GM12864 (cell line): ENCODE measurements at regions not wholly inside any gene's neighbourhood (a gene's known extent, or its start where the extent isn't known, plus 50 kb on each side); places are given as distances from the start of the nearest gene placed in this dataset.
"Not testable (repeated sequence)": the region's sequence is repeated elsewhere in the genome, so short reads cannot be mapped to it uniquely, and the experiment has no call there.

Source experiments
- DNase-seq: peaks from one replicate; pipeline ENCODE4 v3.0.0-alpha.2; 2011; ENCODE audit warnings: low read depth
- H3K4me3 ChIP-seq: 2 replicates; pipeline ENCODE4 v1.5.1; 2011; ENCODE audit warnings: mild to moderate bottlenecking, low read depth, low read length, control low read depth
- TF ChIP-seq, protein P1 (sequence below): IDR thresholded peaks from 2 replicates; pipeline ENCODE4 v1.5.1; 2011; ENCODE audit warnings: low read depth, mild to moderate bottlenecking, moderate library complexity, low read length, control low read depth, inconsistent platforms; ENCODE audit errors: missing control alignments

DNA sequence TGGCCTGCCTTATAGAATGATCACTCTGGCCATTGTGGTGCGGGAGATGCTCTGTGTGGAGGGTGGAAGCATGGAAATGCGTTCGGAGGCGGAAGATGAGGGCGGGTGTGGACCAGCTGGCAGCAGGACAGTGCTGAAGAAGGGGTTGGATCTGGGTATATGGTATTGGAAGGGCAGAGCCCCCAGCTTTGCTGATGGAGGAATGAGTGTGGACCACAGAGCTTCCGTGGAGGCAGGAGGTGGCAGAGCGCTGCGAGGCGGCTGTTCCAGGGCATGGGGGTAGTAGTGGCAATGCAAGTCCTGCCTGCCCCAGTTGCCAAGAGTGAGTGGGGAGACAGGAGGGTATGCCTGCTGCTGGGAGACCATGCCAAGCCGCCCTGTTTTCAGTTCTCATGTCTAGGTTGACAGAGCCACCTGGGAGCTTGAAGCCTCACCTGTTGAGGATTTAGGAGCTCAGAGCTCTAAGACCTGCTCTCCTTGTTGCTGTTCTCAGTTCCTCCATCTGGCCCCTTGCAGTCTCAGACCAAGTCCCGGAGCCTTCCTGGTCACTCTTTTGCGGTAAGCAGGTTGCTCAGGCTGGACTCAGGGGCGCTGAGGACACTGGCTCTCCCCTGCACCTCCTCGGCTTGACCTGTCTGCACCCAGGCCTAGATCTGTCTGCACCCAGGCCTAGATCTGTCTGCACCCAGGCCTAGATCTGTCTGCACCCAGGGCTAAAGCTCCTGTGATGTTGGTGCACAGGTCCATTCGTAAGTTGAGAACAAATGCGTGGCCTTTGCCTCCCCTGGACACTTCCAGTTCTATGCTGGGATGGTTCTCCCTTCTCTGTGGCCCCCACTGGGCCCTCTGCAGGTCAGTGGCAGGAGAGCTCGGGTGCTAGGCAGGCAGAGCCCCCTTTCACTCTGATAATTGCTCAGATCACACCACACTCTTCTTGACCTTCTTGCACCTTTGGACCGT lies 290.5 kb upstream of the HS6ST1 start:
- no peak for DNase-seq
- TF ChIP-seq, protein P1, sequence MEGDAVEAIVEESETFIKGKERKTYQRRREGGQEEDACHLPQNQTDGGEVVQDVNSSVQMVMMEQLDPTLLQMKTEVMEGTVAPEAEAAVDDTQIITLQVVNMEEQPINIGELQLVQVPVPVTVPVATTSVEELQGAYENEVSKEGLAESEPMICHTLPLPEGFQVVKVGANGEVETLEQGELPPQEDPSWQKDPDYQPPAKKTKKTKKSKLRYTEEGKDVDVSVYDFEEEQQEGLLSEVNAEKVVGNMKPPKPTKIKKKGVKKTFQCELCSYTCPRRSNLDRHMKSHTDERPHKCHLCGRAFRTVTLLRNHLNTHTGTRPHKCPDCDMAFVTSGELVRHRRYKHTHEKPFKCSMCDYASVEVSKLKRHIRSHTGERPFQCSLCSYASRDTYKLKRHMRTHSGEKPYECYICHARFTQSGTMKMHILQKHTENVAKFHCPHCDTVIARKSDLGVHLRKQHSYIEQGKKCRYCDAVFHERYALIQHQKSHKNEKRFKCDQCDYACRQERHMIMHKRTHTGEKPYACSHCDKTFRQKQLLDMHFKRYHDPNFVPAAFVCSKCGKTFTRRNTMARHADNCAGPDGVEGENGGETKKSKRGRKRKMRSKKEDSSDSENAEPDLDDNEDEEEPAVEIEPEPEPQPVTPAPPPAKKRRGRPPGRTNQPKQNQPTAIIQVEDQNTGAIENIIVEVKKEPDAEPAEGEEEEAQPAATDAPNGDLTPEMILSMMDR: no peak
- no peak overlapping the region for H3K4me3 ChIP-seq

DNA sequence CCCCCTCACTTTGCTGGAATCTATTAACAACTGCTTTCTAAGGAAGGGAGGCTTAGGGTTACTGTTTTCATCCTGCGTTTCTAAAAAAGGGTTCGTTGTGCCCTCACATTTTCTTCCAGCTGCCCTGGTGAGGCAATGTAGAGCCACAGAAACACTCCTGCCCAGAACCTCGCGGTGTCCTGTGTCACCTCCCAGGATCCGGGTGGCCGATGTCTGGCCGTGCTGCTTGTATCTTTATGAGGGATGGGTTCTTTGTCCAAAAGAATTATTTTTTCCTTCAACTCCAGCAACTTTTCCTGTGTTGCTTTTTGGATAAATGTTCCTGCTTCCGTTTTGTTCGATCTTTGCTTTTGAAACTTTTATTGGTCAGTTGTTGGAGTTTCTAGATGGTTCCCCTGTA lies 291.8 kb upstream of the HS6ST1 start:
- H3K4me3 ChIP-seq: no peak overlapping the region
- TF ChIP-seq, protein P1: no peak
- no peak for DNase-seq

DNA sequence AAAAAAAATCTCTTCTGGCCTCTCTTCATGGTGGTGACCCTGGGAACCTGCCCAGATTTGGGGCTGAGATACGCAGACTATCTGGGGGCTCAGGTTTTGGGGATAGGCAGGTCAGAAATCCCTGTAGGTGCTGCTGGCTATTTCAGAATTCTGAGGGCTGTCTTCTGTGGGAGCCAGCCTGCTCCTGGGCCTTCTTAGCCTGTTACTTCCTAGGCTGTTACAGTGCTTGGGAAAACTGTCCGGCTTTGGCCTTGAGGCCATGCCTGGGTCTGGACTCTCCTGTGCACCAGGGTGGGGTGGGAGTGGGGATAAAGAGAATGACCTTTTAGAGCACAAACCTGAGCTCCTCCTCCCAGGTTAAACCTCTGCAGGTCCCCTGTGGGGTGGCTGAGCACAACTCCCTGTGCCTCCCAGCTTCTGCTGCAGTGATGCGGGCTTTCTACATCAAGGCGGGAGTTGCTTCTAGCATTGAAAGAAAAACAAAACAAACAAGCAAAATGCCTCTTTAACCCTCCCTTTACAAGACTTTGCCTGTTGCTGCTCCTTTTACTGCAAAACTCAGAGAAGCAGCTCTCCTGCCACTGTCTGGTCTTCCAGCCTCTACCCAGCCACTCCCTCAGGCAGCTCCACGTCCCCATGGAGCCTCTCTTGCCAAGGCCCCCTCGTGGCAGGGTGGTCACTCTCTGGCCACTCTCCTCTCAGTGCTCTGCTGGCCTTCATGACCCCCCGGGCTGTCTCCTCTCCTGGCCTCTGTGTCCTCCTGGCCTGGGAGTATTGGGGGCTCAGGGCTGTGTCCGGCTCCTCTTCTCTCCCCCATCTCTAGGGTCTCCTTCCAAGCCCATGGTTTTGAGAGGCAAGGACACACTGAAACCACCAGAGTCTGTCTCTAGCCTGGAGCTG lies 293.0 kb upstream of the HS6ST1 start:
- TF ChIP-seq, protein P1: no peak
- DNase-seq: no peak
- no peak overlapping the region for H3K4me3 ChIP-seq

DNA sequence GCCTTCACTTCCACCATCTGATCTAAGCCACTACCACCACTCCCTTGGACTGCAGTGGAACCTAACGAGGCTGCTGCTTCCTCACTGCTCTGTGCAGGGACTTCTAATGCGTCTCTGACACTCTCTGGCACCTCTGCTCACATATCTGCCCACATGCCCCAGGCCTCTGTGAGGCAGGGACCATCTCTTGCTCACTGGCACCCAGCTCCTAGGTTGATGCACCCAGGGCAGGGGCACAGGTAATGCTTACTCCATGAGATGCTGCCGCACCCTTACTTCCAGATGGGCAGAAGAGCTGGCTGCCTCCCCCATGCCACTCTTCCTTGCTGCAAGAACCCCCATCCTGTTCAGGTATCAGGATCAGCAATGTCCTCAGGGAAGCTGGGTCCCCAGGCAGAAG lies 294.0 kb upstream of the HS6ST1 start:
- H3K4me3 ChIP-seq: no peak overlapping the region
- DNase-seq: no peak
- TF ChIP-seq, protein P1: no peak

DNA sequence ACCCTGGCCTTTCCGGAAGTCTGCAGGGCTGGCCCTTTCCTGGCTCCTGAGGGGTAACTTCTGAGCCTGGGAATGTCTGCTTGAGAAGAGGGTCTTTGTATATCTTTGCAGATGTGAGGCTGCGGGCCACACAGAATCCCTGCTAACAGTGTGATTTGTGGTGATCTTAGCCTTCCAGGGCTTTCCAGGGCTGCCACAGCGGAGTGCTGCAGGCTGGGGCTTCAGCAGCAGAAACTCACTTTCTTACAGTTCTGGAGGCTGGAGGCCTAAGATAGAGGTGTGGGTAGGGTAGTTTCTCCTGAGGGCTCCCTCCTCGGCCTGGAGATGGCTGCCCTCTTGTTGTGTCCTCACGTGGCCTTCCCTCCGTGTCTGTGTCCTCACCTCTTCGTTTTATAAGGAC lies 294.7 kb upstream of the HS6ST1 start:
- TF ChIP-seq, protein P1: no peak
- DNase-seq: no peak
- H3K4me3 ChIP-seq: no peak overlapping the region

DNA sequence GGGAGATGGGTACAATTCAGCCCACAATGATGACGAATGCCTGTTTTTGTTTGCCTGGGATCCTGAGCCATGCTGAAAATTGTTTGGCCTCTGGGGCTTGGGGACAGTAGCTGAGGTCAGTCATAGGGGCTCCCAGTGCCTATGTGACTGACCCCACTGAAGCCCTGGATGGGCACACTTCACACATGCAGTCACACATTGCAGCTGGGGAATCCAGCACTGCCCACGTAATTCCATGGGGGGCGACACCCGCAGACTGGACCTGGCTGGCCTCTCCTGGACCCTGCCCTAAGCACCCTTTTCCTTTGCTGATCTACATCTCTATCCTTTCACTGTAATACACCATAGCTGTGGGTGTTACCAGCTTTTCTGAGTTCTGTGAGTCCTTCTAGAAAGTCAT lies 295.2 kb upstream of the HS6ST1 start:
- H3K4me3 ChIP-seq: no peak overlapping the region
- TF ChIP-seq, protein P1: no peak
- no peak for DNase-seq

DNA sequence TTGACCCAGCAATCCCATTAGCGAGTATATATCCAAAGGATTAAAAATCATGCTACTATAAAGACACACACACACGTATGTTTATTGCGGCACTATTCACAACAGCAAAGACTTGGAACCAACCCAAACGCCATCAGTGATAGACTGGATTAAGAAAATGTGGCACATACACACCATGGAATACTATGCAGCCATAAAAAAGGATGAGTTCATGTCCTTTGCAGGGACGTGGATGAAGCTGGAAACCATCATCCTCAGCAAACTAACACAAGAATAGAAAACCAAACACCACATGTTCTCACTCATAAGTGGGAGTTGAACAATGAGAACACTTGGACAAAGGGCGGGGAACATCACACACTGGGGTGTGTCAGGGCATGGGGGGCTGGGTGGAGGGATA lies 296.2 kb upstream of the HS6ST1 start:
- DNase-seq, H3K4me3 ChIP-seq: not testable (repeated sequence)
